Neural cell (in vitro differentiated cells): ENCODE measurements at regions not wholly inside any gene's neighbourhood (a gene's known extent, or its start where the extent isn't known, plus 50 kb on each side); places are given as distances from the start of the nearest gene placed in this dataset.

Source experiments
- H2AFZ ChIP-seq: fragments of 200-600, 300-800 bp; sonication (generic), shearing (Covaris generic); 2 replicates; pipeline ENCODE4 v1.6.0; 2014; ENCODE audit warnings: low read depth, mild to moderate bottlenecking, antibody characterized with exemption, low read length, moderate library complexity
- H3F3A ChIP-seq: fragments of 200-600 bp; shearing (Covaris generic); 2 replicates; pipeline ENCODE4 v1.6.1; 2016; ENCODE audit warnings: mild to moderate bottlenecking, moderate library complexity, mixed read lengths, antibody characterized with exemption, low read length; ENCODE audit not compliant: insufficient read depth, poor library complexity, severe bottlenecking
- H3K27ac ChIP-seq: fragments of 200-600, 300-800 bp; sonication (generic), shearing (Covaris generic); 2 replicates; pipeline ENCODE4 v1.5.1; 2014; ENCODE audit warnings: mild to moderate bottlenecking, low read length, moderate library complexity
- H3K27me3 ChIP-seq: fragments of 300-800, 200-600 bp; sonication (generic), shearing (Covaris generic); 2 replicates; pipeline ENCODE4 v1.6.0; 2014; ENCODE audit warnings: mild to moderate bottlenecking, low read depth, low read length, moderate library complexity; ENCODE audit not compliant: insufficient read depth
- H3K36me3 ChIP-seq: fragments of 300-800, 200-600 bp; sonication (generic), shearing (Covaris generic); 2 replicates; pipeline ENCODE4 v1.5.1; 2014; ENCODE audit warnings: mild to moderate bottlenecking, antibody characterized with exemption, low read length, moderate library complexity; ENCODE audit not compliant: insufficient read depth
- H3K4me2 ChIP-seq: fragments of 300-800, 200-600 bp; sonication (generic), shearing (Covaris generic); 2 replicates; pipeline ENCODE4 v1.6.0; 2014; ENCODE audit warnings: mild to moderate bottlenecking, low read length
- H3K4me3 ChIP-seq: fragments of 300-800, 200-600 bp; sonication (generic), shearing (Covaris generic); 2 replicates; pipeline ENCODE4 v1.5.1; 2014; ENCODE audit warnings: mild to moderate bottlenecking, low read length, moderate library complexity
- H3K79me2 ChIP-seq: fragments of 200-600 bp; shearing (Covaris generic); replicated peaks from 2 replicates; pipeline ENCODE4 v1.6.0; 2014; ENCODE audit warnings: mild to moderate bottlenecking, low read length, moderate library complexity; ENCODE audit not compliant: insufficient read depth
- H3K9ac ChIP-seq: fragments of 300-800, 200-600 bp; sonication (generic), shearing (Covaris generic); 2 replicates; pipeline ENCODE4 v1.6.1; 2016; ENCODE audit warnings: mild to moderate bottlenecking, low read length, mixed read lengths
- H3K9me2 ChIP-seq: fragments of 200-600 bp; shearing (Covaris generic); 2 replicates; pipeline ENCODE4 v1.6.1; 2016; ENCODE audit warnings: mild to moderate bottlenecking, low read length, mixed read lengths; ENCODE audit not compliant: insufficient read depth
- H3K9me3 ChIP-seq: fragments of 200-600, 300-800 bp; sonication (generic), shearing (Covaris generic); 2 replicates; pipeline ENCODE4 v1.6.1; 2016; ENCODE audit warnings: mild to moderate bottlenecking, mixed run types, low read length, moderate library complexity, mixed read lengths
- H4K20me1 ChIP-seq: fragments of 200-600 bp; shearing (Covaris generic); 2 replicates; pipeline ENCODE4 v1.6.1; 2016; ENCODE audit warnings: mild to moderate bottlenecking, mixed run types; ENCODE audit not compliant: insufficient read depth
- CTCF ChIP-seq: fragments of 450-650 bp; IDR thresholded peaks from 2 replicates; pipeline ENCODE4 v1.5.1; 2014; ENCODE audit warnings: antibody characterized with exemption, mild to moderate bottlenecking, moderate library complexity; ENCODE audit not compliant: poor library complexity, severe bottlenecking
- EP300 ChIP-seq: fragments of 450-650 bp; conservative IDR thresholded peaks from 2 replicates; pipeline ENCODE4 v1.6.1; 2014; ENCODE audit warnings: antibody characterized with exemption, mild to moderate bottlenecking, moderate library complexity; ENCODE audit not compliant: poor library complexity, severe bottlenecking
- EZH2 ChIP-seq: fragments of 200-600, 300-800 bp; shearing (Covaris generic), sonication (generic); IDR thresholded peaks from 2 replicates; pipeline ENCODE4 v1.6.1; 2014; ENCODE audit warnings: antibody characterized with exemption, low read length, borderline replicate concordance, mild to moderate bottlenecking; ENCODE audit not compliant: insufficient read depth, poor library complexity, severe bottlenecking
- MXI1 ChIP-seq: fragments of 450-650 bp; conservative IDR thresholded peaks from 2 replicates; pipeline ENCODE4 v1.6.1; 2014; ENCODE audit warnings: antibody characterized with exemption, mild to moderate bottlenecking; ENCODE audit not compliant: poor library complexity, severe bottlenecking
- POLR2AphosphoS5 ChIP-seq: IDR thresholded peaks from 2 replicates; pipeline ENCODE4 v1.6.1; 2012
- RAD21 ChIP-seq: fragments of 450-650 bp; conservative IDR thresholded peaks from 2 replicates; pipeline ENCODE4 v1.6.1; 2014; ENCODE audit warnings: antibody characterized with exemption, mild to moderate bottlenecking, moderate library complexity
- SMC3 ChIP-seq: fragments of 450-650 bp; conservative IDR thresholded peaks from 2 replicates; pipeline ENCODE4 v1.6.1; 2014; ENCODE audit warnings: antibody characterized with exemption, mild to moderate bottlenecking, moderate library complexity; ENCODE audit not compliant: poor library complexity
- TAF1 ChIP-seq: IDR thresholded peaks from 2 replicates; pipeline ENCODE4 v1.6.1; 2012; ENCODE audit warnings: low read depth
- TF ChIP-seq, protein P1 (sequence below): IDR thresholded peaks from 2 replicates; pipeline ENCODE4 v1.6.1; 2012; ENCODE audit warnings: borderline replicate concordance

DNA sequence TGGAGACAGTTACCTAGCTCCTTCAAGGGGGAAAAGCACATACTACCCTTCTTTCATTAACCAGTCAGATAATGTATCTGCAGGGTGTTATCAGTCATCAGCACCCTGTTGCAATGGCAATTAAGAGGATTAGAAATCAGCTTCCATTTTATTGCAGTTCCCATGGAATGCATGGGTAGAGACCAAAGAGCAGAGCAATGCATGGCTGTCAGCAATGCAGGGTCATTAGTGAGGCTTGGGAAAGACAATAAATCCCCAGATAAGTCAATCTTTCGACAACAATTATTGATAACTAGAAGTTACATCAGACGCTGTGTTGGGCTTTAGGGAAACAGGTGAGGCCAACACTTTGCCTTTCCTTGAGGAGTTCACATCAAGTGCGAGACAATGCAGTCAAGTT is 150.9 kb downstream of the MAFB start:
- Histone ChIP-seq H3K79me2 (no peaks in the 10 kb centered on the region), H3K4me2 (no peak overlapping the region), H3K4me3 (no peak overlapping the region), H3K27ac (no peak overlapping the region), H2AFZ (no peak overlapping the region), H3F3A (no peaks in the 10 kb centered on the region), H3K27me3 (no peaks in the 10 kb centered on the region), H3K9ac (no peak overlapping the region), H4K20me1 (no peaks in the 10 kb centered on the region), H3K36me3 (no peaks in the 10 kb centered on the region), H3K9me3 (no peaks in the 10 kb centered on the region), H3K9me2 (no peaks in the 10 kb centered on the region)
- TF ChIP-seq TAF1 (no peak), RAD21 (no peak), POLR2AphosphoS5 (no peak)

DNA sequence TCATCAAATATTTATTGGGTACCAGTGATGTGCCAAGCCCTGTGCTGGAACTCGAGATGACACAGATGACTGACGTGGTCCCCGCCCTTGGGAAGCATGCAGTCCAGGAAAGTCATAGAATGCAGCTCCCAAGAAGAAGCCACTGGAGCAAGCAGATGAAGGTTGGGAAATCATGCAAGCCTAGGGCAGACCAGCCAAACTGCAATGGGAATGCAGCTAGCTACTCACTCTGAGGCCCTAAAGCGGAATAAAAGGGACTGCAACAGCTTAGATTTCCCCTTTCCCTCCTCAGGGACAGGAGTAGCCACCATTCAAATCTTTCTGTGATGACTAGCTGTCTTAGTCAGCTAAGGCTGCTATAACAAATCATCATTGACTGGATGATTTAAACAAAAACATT is 152.2 kb downstream of the MAFB start:
- no peak overlapping the region for H3K4me2 ChIP-seq
- H3K9me2 ChIP-seq = no peaks in the 10 kb centered on the region
- TF ChIP-seq SMC3 = no peak
- TF ChIP-seq EZH2 = no peak
- no peak for TF ChIP-seq CTCF
- TF ChIP-seq MXI1 = no peak
- no peak for TF ChIP-seq EP300
- no peak for TF ChIP-seq RAD21
- no peak for TF ChIP-seq POLR2AphosphoS5
- no peak overlapping the region for H3K4me3 ChIP-seq
- no peak overlapping the region for H2AFZ ChIP-seq
- H4K20me1 ChIP-seq = no peaks in the 10 kb centered on the region
- no peaks in the 10 kb centered on the region for H3F3A ChIP-seq
- no peaks in the 10 kb centered on the region for H3K79me2 ChIP-seq
- no peak overlapping the region for H3K27ac ChIP-seq
- H3K36me3 ChIP-seq = no peaks in the 10 kb centered on the region
- no peak overlapping the region for H3K9ac ChIP-seq
- H3K27me3 ChIP-seq = no peaks in the 10 kb centered on the region
- no peaks in the 10 kb centered on the region for H3K9me3 ChIP-seq

- H2AFZ ChIP-seq = no peak overlapping the region
- no peaks in the 10 kb centered on the region for H3K27me3 ChIP-seq
- H3K27ac ChIP-seq = no peak overlapping the region
- no peaks in the 10 kb centered on the region for H3K9me2 ChIP-seq
- no peak overlapping the region for H3K9ac ChIP-seq
- no peak overlapping the region for H3K4me2 ChIP-seq
- no peak overlapping the region for H3K4me3 ChIP-seq
- no peaks in the 10 kb centered on the region for H3K36me3 ChIP-seq
- H4K20me1 ChIP-seq = no peaks in the 10 kb centered on the region
- no peaks in the 10 kb centered on the region for H3K9me3 ChIP-seq
- no peaks in the 10 kb centered on the region for H3K79me2 ChIP-seq
- H3F3A ChIP-seq = no peaks in the 10 kb centered on the region
- TF ChIP-seq MXI1 (no peak), CTCF (no peak), EZH2 (no peak), TAF1 (no peak), EP300 (no peak), POLR2AphosphoS5 (no peak), RAD21 (no peak), SMC3 (no peak)
- TF ChIP-seq, protein P1, sequence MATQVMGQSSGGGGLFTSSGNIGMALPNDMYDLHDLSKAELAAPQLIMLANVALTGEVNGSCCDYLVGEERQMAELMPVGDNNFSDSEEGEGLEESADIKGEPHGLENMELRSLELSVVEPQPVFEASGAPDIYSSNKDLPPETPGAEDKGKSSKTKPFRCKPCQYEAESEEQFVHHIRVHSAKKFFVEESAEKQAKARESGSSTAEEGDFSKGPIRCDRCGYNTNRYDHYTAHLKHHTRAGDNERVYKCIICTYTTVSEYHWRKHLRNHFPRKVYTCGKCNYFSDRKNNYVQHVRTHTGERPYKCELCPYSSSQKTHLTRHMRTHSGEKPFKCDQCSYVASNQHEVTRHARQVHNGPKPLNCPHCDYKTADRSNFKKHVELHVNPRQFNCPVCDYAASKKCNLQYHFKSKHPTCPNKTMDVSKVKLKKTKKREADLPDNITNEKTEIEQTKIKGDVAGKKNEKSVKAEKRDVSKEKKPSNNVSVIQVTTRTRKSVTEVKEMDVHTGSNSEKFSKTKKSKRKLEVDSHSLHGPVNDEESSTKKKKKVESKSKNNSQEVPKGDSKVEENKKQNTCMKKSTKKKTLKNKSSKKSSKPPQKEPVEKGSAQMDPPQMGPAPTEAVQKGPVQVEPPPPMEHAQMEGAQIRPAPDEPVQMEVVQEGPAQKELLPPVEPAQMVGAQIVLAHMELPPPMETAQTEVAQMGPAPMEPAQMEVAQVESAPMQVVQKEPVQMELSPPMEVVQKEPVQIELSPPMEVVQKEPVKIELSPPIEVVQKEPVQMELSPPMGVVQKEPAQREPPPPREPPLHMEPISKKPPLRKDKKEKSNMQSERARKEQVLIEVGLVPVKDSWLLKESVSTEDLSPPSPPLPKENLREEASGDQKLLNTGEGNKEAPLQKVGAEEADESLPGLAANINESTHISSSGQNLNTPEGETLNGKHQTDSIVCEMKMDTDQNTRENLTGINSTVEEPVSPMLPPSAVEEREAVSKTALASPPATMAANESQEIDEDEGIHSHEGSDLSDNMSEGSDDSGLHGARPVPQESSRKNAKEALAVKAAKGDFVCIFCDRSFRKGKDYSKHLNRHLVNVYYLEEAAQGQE = no peak
These were observed 153.2 kb downstream of the MAFB start for GRCh38 chr20:40535816-40536215.
